T-helper 1 cell treated with Interleukin-12 subunit alpha and Interleukin-12 subunit beta and Interleukin-4 antibody, amounts not matched to agents 30 ng/mL and 1 ng/mL, for 36 hours (primary cell): ENCODE measurements at regions not wholly inside any gene's neighbourhood (a gene's known extent, or its start where the extent isn't known, plus 50 kb on each side); places are given as distances from the start of the nearest gene placed in this dataset.

Experiments used
- intact Hi-C: fragments of 100-400 bp; cut with micrococcal nuclease; formaldehyde crosslinking; loops from one replicate; pipeline ENCODE4 v1.15.1; 2024

DNA sequence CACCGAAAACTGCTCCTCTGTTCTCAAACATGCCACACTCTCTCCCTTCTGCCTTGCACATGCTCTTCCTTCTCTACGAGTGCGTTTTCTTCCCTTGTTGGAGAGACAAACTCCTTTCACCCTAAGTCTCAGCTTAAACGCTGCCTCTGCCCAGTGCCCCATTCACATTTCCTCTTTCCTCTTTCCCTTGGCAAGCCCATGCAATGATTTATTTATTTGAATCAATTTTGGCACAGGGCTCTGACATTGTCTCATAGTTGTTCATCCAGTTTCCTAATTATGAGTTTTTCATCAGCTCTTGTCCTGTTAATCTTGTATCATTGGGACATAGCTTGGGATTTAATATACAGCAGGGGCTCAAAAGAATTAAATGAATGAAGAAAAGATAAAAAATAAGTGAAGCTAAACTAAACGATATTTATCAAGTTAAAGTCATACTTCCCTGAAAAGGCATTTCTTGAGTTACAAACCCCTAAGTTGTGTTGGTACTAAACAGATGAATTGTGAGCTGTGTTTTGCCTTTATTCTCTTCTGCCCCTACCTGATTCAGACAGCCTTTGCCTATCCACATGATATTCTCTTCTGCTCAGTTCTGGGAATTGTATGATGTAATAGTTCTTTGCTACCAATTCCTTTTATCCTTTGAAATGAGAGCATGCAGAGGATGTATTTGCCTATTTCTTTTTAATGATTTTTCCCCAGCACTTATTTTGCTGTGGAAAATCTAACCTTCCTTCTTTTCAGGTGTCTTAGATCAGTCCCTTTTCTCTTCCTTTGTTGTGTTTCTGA is 704.4 kb downstream of the UTRN start:
- intact Hi-C loops = no loop called here

DNA sequence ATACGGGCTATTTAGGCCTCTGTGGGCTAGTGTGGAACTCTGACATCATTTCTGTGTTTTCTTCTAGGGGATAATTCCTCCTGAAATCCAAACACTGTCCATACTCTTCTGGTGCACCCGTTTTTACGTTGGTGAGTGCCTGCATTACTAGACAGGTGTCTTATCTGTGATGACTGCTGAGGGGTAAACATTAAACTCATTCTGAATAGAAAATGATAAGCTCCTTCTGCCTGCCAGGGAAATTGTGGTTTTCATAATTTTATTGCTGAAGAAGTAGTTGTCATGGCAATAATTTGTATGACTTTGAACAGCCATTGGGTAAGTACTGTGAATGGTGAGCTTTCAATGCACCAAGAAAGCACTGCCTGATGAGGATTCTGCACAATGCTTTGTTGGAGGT is 705.6 kb downstream of the UTRN start:
- intact Hi-C loops = no loop called here

DNA sequence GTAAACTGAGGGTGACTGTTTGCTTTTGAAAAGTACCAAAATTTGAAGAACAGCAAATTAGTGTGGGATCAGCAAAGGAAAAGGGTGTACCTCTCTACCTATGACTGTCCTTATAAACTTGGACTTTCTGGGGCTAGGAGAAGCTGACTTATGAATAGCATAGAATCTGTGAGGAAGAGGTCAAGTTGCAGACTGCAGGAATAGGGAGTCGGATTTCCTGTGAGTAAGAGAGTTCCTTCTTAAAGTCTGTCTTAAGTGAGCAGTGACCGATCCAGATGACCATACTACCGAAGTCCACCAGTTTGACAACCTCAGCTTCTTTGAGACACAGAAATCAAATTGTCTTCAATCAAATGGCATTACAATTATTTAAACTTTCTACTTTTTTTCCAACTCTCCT is 708.7 kb downstream of the UTRN start:
- intact Hi-C loops = no loop called here

DNA sequence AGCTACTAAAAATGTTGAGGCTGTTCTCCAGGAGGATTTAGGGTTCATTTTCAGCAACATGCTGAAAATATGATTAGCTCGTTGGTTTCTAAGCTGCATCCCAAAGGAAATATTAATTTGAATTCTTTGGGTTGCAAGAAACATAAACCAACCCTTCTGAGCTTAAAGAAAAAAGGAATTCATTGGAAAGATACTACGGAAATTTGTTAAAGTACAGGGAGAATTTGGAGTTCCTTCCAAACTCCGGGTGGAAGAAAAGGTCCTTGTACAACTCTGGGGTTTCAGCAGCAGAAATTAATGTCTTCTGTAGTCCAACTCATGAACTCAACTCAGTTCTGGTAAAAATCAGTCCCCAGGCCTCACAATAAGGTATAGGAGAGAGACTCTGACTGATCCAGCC is 712.9 kb downstream of the UTRN start:
- intact Hi-C loops = no loop called here

DNA sequence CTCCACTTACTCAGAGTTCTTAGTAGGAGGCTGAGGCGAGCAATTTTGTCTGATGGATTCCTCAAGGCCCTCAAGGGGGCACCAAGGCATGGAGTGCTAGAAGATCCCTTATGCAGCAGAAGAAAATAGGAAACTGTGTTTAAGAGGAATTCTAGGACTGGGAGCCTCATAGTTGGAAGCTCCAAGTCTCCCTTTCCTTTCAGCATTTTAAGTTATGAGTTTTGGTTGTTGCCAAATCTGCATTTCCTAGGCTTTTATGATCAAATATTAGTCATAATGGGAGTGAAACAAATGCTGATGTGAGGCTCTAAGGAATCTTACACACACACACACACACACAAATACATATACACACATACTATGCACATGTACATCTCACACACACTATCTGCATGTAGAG is 714.0 kb downstream of the UTRN start:
- intact Hi-C loops = no loop called here

DNA sequence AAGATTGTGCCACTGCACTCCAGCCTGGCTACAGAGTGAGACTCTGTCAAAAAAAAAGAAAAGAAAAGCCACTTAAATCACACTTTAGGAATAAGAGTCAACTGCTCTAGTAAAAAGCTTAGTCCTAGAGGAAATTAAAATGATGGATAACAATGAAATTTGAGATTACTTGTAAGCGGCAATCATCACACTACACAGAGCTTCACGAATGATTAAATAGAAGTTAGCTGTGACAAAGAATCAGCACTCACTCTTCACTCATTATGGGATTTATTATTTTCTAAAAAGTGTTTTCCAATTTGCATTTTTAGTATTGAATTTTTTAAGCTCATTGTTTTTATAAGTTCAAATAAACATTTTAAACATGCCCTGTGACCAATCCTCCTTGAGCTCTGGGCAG is 718.0 kb downstream of the UTRN start:
- intact Hi-C loops = no loop called here

DNA sequence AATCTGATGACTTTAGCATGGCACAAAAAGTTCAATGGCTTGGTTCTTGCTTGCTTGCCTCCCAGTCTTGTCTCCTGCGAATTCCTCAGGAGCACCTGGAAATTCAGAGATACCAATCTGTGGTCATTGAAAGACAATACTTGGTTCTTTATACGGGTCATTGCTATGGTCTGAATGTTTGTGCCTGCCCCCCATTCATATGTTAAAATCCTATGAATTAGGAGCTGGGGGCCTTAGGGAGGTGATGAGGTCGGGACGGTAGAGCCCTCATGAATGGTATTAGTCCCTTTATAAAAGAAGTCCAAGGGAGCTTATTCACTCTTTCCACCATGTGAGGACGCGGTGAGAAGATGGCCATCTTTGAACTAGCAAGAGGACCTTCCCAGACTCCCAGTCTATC is 721.8 kb downstream of the UTRN start:
- intact Hi-C loops = no loop called here

DNA sequence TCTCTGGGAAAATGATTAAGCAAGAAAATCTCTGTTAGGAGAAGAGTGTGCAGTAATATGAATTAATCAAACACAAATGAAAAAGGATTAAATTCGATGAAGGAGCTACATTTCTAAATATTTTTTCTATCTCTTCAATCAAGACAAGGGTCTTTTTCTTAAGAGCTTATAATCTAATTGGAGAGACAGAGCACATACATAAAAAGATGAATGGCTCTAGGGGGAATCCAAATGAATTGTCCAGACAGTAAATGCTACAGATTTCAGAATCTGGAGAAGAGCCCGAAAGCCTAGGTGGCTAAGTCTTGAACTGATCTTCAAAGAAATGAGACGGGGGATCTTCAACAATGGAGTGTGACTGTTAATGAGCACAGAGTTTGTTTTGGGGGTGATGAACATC is 723.6 kb downstream of the UTRN start:
- intact Hi-C loops = no loop called here

DNA sequence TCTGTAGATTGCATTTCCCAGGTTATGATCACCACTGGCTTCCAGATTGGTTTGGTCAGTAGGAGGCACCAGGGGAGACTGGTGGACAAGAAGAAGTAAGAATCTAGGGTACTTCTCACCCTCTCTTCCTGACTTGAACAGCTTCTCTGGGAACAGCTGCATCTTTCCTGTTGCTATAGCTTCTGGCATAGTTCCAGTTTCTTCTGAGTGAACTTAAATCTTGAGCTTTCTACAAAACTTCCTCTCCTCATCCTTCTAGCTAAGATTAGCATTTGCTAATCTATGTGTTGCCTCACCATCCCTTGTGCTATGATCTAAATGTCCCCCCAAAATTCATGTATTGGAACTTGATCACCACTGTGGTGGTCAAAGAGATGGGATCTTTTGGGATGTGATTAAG is 724.6 kb downstream of the UTRN start:
- intact Hi-C loops = no loop called here

DNA sequence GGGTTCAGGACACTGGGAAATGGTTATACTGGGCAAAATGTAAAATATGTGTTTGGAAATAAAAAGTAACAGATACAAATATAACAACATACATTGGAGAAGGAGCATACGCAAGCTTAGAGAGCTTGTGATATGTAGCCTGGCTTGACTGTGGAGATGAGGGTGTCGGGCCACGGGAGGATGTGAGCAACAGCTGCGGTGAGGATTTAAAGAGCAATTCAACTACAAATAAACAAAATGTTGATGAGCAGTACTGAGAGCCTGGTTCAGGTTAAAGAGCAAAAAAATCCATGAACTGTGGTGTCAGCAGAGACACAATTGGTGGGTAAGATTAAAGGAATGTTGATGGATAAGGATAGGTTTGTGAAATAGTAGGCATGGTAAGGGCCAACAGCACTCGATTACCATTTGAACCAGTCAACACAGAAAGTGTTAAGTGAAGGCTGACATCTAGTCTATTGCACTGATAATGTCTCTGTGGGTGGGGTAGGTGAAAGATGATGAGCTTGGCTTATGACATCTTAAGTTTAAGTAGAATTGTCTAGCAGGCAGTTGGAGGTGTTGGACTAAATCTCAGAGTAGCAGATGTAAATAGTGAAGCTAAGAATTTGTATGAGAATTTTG is 723.2 kb downstream of the EPM2A start:
- intact Hi-C loops = no loop called here

DNA sequence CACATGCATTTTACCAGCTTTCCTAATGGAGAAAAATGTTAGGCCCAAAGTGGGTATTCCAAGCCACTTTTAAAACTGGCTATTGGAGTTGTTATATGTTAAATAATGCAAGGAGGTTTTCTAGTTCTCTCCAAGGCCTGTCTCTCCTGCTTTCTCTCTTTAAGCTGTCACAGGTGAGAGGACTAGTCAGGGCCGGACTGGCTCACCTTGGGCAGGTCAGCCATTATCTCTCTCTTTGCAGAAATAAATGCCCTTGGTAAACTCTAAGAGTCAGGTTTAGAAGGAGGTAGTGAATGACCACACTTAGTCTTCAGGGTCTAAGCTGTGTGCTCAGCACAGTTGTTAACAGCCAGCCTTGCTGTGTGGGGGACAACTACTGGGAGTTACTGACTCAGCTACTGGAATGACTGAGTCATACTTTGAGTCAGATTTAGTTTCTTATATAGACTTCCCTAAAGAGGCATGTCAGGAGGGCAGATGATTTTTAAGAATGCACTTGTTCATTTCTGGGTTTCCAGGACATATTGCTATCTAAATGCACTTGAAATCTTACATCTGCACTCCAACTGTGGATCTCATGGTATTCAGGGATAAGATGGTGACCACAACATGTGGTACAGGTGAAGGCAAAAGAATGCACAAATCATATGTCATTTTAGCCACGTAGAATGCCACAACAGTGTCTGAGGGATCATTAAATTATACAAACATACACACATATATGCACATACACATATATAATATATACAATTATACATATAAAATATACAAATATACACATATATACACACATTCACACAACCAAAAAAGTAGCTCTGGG is 719.4 kb downstream of the EPM2A start:
- intact Hi-C loops = no loop called here

DNA sequence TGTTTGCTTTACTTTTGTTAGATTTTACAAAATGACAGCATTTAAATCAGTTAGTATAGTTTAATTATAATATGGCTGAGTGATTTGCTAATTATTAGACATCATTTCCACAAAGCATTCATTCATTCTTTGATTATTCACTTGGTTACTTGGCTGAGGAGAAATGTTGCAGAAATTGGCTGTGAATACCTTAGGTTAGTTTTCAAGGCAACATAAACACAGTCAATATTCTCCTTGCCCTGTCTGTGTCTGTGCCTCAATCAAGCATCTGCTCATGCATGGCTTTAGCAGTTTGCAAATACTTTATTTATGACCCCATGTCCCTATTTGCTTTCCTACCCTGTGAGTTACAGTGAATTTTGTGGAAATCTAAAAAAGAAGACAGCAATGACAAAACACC is 718.3 kb downstream of the EPM2A start:
- intact Hi-C loops = no loop called here

DNA sequence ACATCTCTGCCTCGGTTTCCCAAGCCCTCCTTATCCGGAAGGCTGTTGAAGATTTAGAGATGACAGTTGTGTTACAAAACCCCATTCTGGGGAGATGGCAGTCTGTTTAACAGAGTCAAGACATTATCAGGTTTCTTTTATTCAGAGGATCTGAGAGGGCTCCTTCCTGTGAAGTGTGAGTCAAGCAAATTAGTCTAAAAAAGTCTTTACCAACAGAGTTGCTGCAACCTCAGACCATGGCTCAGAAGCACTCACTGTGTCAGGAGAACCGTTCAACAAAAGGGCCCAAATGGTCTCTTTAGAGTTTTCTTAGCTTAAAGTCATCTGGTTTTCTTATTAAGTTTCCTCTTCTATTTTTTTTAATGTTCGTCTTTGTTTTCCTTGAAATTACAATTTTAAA is 717.8 kb downstream of the EPM2A start:
- intact Hi-C loops = no loop called here

DNA sequence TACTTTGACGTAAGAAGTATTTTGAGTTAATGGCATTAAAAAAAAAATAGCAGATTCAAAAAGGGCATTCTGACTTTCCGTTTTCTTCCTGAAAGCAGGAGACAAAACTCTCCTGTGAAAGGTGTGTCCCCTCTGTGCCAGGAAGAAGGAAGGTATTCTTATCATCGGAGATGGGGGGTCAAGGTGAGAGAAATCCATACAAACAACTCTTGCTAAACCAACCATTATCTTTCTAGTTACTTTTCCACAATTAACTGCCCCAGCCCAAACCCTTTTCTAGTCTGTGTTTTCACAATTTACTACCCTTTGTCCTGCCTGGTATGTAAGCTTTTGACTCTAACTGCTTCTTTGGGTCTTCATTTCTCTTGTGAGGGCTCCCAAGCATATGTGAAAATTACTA is 717.3 kb downstream of the EPM2A start:
- intact Hi-C loops = no loop called here

DNA sequence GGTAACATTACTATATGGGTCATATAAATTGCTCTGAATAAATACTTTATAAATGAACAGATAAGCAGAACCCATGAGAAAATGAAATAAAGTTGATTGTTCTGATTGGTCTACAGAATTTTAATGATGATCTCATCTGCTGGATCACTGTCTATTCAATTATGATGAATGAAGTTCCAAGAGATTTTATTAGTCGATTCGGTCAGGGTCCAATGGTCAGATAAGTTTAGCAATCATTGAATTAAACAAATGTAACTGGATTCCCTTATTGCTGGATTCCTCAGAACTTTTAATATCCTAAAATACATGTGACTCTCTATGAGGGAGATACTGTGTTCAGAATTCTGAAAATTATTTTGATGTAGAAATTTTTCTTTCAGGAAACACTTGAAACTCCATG is 715.2 kb downstream of the EPM2A start:
- intact Hi-C loops = loop anchor here (10.0 kb wide), 2 partner anchors 275 to 915 kb away; no protein-coding TSS in a partner anchor

DNA sequence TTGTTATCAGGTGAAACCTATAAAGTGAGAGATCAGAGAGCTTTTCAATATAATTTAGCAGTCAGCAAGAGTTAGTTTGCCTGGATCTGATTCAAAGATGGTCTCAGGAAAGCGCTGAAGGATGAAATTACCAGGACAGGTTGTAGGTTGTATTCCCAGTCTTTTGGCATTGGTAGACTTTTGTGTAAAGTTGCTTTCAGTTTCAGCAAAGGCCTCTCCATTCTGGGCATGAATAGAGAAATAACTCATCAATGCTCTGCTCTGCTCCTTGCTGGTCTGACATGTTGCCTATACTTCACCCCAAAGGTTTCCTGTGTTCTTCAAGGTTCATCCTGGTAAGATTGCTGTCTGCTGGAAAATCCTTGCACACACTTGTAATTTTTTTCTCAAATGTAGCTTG is 714.8 kb downstream of the EPM2A start:
- intact Hi-C loops = loop anchor here (10.0 kb wide), 2 partner anchors 276 to 916 kb away; no protein-coding TSS in a partner anchor

DNA sequence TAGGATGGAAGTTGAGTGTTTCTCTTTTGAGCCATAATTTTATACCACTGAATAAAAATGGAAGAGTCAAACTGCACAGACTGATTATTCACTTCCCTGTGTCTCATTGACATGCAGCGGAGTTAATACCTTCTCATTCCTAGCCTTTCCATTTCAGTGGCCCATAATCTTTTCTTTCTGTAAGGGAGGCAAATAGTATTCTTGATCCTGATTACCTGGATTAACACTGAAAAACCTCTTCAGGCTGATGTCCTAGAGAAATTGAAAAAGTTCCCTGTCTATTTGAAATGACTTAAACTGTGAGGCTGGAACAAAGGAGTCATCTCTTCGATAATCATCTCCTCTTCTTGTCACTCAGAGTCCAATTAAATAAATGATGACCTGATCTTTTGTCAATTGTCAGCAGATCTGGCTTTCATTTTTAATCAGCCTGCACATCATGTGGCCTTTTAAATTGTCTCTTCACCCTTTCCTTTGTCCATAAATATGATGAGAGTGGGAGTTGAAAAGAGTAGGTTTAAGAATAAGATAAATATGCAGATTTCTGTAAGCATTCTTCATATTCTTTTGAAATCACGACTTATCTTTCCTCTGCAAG is 713.0 kb downstream of the EPM2A start:
- intact Hi-C loops = loop anchor here (10.0 kb wide), 2 partner anchors 277 to 917 kb away; no protein-coding TSS in a partner anchor

DNA sequence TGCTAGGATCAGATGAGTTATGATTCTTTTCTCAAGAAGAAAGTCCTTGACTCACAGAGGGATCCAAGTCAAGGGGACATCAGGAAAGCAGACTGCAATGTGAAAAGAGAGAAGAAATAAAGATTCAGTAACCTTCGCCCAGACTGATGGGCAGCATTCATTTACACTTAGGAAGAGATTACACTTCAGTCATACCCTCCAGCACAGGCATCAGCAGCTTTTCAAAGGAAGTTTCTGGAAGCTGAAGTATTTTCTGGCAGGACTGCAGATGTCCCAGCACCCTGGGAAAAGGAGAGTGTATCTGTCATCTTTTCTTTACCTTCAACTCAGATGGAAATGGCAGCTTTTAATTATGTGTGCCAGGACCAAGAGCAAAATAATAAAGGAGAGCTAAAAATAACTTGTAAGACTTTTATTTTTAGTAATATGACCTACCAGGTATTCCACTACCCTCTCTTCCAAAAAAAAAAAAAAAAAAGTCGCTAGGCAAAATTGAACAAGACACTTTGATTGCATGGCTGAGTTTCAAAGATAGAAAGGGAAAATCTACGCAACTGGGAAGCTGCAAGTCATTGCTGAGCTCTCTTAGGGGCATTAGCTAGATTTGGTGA is 712.1 kb downstream of the EPM2A start:
- intact Hi-C loops = loop anchor here (10.0 kb wide), 2 partner anchors 278 to 918 kb away; no protein-coding TSS in a partner anchor

DNA sequence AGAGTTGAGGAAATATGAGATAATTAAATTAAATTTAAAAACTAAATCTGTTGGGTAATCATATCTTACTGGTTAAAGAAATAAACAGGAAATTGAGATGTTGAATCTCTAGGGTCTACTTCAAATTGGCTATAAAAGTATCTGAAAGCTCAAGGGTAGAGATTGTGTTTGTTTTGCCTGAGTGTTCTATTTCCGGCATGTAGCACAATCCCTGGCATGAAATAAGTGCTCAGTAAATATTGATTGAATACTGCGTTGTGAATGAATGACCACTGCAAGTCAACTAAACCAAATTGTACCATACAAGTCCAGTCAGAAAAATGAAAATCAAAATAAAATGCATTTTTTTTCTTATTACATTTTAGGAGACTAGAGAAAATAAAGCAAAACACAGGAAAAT is 709.8 kb downstream of the EPM2A start:
- intact Hi-C loops = loop anchor here (10.0 kb wide), 2 partner anchors 281 to 921 kb away; no protein-coding TSS in a partner anchor

DNA sequence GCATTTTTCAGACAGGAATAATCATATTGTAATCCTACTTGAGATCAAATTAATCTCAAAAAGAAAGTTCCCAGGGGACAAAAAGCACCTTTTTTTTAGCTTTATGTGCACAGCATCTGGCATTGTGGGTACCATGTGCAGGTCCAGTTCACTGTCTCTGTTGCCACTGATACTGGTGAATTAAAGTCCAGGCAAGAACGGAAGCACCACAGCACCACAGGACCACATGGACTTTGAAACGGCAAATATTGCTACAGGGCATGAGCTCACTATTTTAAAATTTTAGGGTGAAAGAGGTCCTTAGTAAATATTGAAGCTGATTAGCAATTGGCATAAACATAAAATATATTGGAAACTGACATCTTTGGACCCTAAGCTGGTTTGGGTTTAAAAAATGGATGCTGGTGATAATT is 709.0 kb downstream of the EPM2A start:
- intact Hi-C loops = loop anchor here (10.0 kb wide), 2 partner anchors 281 to 921 kb away; no protein-coding TSS in a partner anchor
